HG03066 (cell line): ENCODE measurements at regions not wholly inside any gene's neighbourhood (a gene's known extent, or its start where the extent isn't known, plus 50 kb on each side); places are given as distances from the start of the nearest gene placed in this dataset.
"Not testable (repeated sequence)": the region's sequence is repeated elsewhere in the genome, so short reads cannot be mapped to it uniquely, and the experiment has no call there.

Source experiments
- ATAC-seq: cut with Tn5 transposase; IDR thresholded peaks from one replicate; pipeline ENCODE4 v1.9.1; 2021; ENCODE audit warnings: low read depth; ENCODE audit not compliant: unreplicated experiment

DNA sequence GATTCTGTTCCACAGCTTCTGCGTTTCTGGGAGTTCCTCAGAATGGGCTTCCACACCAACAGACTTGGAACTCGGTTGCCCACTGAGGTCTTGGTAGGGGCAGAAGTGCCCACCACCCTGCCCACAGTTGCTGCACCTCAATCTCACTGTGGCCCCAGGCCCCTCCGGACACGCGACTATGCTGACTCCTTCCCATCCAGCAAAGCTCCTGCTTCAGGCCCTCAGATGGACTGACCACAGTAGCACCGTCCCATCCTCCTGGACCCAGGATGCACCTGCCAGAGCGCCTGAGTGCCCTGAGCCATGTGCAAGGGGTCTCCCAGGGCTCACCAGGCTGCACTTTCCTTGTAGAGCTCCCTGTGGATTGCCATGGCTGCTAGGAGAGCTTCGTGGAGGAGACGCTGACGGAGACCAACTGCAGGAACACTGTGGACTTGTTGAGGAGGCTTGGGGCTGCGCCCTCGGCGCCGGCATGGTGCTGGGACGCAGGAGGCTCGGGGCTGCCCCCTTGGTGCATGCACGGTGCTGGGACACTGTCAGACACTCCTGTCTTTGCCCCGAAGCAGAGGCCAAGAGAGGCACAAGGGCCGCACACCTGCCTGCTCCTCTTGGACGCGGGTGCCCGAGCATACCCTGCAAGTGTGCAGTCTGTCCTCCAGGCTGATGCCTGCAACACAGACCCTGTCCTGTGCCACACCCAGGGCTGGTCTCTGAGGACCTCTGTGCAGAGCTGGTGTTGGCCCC, 201.3 kb downstream of the LIPI start:
- not testable (repeated sequence) for ATAC-seq

DNA sequence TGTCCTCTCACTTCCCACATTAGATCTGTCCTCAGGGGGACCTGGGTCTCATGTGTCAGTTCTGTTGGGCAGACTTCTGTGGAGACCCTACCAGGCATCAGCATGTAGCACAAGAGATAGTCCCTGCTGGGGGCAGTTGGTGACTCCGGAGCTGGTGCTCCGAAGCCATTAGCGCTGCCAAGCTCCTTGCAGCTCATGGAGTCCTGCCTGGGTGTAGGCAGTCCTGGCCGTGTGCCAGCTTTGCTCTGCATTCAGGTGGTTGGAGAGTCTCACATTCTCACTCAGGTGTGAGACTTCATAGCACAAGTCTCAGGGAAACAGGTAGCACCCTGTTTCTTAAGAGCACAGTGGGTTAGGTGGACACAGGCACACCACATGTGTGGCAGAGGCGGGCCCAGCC, 202.3 kb downstream of the LIPI start:
- not testable (repeated sequence) for ATAC-seq

DNA sequence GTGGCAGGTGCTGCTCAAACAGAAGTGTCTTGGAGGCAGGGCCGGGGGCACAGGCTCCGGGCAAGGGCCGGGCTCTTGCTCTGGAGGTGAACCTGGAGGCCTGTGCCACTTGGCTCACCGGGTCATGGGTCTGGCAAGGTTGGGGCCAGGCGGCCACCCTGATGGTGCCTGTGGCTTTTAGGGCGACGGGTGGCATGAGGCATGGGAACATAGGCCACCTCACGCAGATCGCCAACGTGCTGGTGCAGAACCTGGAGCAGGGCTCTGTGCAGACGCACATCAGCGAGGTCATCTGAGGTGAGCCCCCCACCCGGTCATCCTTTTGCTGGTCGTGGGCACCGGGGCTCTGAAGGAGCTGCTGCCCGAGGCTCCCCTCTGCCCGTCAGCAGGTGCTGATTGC, 202.7 kb downstream of the LIPI start:
- ATAC-seq = not testable (repeated sequence)

DNA sequence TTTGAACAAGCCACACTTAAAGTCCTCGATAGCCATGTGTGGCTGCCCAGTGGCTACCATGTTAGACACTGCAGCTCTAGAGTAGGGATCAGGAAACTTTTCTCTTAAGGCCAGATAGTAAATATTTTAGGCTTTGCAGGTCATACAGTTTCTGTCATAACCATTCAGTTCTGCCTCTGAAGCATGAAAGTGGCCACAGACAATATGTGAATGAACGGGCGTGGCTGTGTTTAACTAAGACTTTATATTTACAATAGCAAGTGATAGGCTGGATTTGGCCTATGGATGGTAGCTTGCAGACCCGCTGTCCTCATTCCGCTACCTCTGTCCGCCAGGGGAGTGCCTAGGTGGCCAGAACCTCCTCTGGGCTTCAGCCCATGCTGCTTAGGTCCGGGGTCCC, 204.6 kb downstream of the LIPI start:
- ATAC-seq = not testable (repeated sequence)

GRCh38 chr21:13986996-13987958, 223.5 kb downstream of the LIPI start:
- not testable (repeated sequence) for ATAC-seq

DNA sequence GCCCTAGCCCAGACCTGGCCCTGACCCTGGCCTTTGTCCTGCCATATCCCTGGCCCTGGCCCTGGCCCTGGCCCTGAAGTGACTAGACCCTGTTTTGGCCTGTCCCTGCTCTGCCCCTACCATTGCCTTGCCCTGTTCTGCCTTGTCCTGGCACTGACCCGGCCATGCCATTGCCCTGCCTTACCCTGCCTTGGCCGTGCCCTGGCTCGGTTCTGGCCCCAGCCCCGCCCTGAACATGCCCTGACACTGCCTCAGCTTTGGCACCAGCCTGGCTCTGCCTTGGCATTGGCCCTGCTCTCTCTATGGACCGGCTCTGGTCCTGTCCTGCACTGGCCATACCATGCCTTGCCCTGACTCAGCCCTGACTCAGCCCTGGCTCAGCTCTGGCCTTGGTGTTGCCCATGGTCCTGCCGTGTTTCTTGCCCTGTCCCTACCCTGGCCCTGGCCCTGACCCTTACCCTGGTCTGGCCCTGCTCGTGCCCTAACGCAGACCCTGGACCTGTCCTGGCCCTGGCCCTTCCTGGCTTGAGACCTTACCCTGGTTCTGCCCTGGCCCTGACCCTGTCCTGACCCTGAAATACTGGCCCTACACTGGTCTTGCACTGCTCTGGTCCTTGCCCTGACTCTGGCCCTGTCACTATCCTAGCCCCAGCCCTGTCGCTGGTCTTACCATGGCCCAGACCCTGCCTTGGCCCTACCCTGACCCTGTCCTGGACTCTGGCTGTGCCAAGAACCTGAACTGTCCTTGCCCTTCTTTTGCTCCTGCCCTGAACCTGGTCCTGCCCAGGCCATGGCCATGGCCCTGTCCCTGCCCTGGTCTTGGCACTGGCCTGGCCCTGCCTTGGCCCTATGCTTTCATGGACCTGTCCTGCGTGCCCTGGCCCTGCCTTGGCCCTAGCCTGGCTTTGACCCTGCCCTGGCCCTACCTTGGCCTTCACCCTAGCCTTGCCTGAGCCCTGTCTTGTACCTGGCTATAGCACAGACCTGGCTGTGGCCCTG, 224.6 kb downstream of the LIPI start:
- ATAC-seq = not testable (repeated sequence)

DNA sequence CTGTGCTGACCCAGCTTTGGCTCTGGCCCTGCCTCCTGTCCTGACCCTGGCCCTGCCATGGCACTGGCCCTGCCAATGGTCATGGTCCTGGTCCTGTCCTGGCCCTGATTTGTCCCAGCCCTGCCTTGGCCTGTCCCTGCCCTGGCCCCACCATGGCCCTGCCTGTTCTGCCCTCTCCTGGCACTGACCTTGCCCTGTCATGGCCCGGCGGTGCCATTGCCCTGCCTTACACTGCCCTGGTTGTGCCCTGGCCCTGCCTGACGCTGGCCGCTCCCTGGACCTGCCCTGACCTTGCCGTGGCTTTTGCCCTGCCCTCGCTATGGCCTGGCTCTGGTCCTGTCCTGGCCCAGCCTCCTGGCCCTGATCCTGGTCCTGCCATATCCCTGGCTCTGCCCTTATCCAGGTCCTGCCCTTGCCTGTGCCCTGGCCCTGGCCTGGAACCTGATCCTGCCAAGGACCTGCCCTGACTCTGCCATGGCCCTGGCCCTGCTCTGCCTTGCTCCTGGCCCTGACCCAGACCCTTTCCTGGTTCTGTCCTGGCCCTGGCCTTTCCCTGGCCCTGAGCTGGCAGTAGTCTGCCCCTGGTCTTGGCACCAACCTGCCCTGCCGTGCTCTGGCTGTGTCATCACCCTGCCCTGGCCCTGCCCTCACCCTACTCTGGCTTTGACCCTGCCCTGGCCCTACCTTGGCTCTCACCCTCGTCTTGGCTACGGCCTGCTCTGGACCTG, 225.5 kb downstream of the LIPI start:
- ATAC-seq = not testable (repeated sequence)

- not testable (repeated sequence) for ATAC-seq
Measured at GRCh38 chr21:13984728-13985127, 226.0 kb downstream of the LIPI start.

DNA sequence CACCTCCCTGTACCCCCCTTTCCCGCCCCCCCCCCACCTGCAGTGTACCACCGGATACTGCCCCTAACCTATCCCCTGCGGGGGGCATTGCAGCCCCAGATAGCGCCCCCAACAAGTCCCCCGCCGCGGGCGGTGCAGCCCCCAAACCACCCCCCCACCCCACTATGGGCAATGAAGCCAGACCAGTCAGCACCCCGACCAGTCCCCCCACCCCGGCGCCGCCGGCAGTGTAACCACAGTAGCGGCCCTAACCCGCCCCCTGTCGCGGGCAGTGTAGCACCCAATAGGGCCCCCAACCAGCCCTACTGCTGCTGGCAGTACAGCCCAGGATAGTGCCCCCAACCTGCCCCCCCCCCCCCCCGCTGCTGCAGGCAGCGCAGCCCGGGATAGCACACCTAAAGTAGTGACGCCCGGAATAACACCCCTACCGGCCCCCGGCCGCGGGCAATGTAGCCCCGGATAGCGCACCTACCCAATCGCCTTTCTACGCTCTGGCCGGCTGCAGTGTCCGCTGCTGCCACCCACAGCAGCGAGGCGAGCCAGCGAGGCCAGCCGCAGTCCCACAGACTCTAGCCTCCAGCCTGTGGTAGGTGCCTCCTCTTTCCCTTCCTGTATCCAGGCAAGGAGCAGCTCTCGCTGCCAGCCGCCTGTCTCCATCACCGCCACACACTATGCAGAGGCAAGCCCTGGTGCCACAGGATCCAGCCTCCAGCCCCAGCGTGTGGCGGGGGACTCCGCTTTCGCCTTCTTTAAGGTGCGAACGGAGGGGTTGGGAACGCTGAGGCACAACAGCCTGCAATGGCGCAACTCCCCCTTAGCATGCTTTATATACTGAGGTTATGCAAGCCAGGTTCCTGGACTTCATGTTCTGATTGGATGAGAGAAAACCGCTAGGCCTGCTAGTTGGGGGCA, 229.3 kb downstream of the LIPI start:
- not testable (repeated sequence) for ATAC-seq

DNA sequence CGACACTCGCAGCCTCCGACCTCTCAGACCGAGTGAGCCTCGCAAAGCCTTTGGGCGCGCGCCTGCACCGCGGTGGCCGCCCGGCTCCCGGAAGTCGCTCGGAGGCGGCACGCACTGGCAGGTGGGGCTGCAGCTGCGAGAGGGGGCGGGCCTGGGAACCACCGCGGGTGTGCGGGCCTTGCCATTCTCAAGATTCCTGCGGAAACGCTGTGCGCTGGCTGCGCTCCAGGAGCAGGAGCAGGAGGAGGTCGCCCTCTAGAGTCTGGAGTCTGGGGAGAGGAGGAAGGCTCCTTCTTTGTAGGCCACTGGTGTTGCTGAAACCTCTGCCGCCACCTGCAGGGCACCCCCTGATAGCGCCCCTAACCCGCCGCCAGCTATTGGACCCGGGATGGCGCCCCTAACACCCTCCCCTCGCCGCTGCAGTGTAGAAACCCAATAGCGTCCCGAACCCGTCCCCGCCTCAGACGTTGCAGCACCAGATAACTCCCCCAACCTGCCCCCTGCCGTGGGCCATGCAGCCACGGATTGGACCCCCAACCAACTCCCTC, 230.6 kb downstream of the LIPI start:
- ATAC-seq = peak; percentile 77

GRCh38 chr21:13979608-13980007, 231.1 kb downstream of the LIPI start:
- ATAC-seq = not testable (repeated sequence)

GRCh38 chr21:13974582-13974981, 236.2 kb downstream of the LIPI start:
- not testable (repeated sequence) for ATAC-seq

GRCh38 chr21:13969853-13970252, 240.9 kb downstream of the LIPI start:
- not testable (repeated sequence) for ATAC-seq

- not testable (repeated sequence) for ATAC-seq
Measured at GRCh38 chr21:13969002-13969401, 241.8 kb downstream of the LIPI start.

GRCh38 chr21:13963259-13963658, 247.5 kb downstream of the LIPI start:
- not testable (repeated sequence) for ATAC-seq

GRCh38 chr21:13937236-13937635, 273.5 kb downstream of the LIPI start:
- ATAC-seq = no peak

DNA sequence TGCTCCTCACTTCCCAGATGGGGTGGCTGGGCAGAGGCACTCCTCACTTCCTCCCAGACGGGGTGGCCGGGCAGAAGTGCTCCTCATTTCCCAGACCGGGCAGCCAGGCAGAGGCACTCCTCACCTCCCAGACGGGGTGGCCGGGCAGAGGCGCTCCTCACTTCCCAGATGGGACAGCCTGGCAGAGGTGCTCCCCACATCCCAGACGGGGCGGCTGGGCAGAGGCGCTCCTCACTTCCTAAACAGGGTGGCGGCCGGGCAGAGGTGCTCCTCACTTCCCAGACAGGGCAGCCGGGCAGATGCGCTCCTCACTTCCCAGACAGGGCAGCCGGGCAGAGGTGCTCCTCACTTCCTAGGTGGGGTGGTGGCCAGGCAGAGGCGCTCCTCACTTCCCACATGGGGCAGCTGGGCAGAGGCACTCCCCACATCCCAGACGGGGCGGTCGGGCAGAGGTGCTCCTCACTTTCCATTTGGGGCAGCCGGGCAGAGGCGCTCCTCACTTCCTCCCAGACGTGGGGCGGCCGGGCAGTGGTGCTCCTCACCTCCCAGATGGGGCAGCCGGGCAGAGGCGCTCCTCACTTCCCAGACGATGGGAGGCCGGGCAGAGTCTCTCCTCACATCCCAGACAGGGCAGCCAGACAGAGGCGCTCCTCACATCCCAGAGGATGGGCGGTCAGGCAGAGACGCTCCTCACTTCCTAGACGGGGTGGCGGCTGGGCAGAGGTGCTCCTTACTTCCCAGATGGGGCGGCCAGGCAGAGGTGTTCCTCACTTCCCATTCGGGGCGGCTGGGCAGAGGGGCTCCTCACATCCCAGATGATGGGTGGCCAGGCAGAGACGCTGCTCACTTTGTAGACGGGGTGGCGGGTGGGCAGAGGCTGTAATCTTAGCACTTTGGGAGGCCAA, 274.5 kb downstream of the LIPI start:
- ATAC-seq = not testable (repeated sequence)
